Right hindlimb (tissue), 1 donor: ENCODE measurements at regions not wholly inside any gene's neighbourhood (a gene's known extent, or its start where the extent isn't known, plus 50 kb on each side); places are given as distances from the start of the nearest gene placed in this dataset.
"Not testable (repeated sequence)": the region's sequence is repeated elsewhere in the genome, so short reads cannot be mapped to it uniquely, and the experiment has no call there.

ENCODE experiments used
- DNase-seq: peaks from one replicate; pipeline ENCODE4 v3.0.0-alpha.2; 2018

DNA sequence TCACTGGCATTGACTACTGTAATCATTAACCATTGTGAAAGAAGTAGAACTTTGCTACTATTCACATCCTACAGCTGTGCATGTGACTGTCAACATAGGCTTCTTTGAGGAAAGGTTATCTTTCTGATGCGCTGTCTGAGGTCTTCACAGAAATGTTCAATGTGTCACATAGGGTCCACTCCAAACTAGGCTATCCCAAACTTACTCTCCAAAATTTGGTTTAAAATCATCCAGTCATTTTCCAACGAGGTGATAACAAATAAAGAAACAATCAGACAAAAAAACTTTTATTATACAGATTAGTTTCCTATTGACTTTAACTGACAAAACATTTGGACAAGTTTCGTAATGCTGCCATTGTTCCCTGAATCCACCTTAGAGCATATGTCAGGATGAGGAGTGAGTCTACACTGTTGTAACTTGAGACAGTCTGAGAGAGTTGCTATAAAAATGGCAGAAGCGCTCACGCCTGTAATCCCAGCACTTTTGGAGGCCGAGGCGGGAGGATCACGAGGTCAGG is 511.6 kb downstream of the PLOD2 start:
- DNase-seq: no peak

- DNase-seq: no peak
Measured at GRCh38 chr3:145650170-145650569, 510.8 kb downstream of the PLOD2 start.

GRCh38 chr3:145671121-145671520 is 489.9 kb downstream of the PLOD2 start:
- DNase-seq: no peak

- no peak for DNase-seq
Measured at GRCh38 chr3:145673838-145674237, 487.1 kb downstream of the PLOD2 start.

DNA sequence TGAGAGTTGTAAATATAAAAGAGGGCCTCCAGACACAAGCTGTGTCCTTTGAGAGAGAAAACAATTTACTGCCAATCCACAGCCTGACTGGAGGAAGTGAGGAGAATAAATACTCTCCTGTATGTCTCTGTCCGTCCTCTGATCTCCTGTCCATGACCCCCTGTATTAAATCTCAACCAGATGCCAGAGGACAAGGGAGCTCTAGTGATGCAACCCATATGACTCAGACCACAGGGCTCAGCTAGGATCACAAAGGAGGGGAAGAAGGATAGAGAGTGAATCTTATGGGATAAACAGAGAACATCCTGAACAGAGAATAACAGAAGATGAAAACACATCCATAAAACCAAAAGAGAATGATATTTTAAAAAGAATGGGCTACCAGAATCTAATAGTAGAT is 482.6 kb downstream of the PLOD2 start:
- DNase-seq: no peak

DNA sequence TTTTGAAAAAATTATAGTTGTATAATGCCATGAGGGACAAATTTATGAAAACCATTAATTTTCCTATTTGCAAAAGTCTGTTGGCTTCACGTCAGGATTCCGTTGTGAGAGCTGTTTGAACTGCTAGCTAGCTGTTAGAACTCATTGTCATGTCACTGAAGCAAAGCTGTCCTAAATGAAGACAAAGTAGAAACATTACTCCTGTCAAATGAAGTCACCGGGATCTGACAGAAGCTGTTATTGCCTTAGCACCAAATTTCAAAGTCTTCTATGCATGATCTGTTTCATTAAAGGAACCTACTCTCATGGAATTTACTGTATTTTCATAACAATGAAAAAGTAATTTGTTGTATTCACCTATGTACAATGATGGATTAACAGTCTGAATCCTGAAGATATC is 479.8 kb downstream of the PLOD2 start:
- DNase-seq: no peak

GRCh38 chr3:145687978-145688377 is 473.0 kb downstream of the PLOD2 start:
- DNase-seq: not testable (repeated sequence)

GRCh38 chr3:145692751-145693150 is 468.2 kb downstream of the PLOD2 start:
- no peak for DNase-seq

- no peak for DNase-seq
Measured at GRCh38 chr3:145696011-145696410, 465.0 kb downstream of the PLOD2 start.

DNA sequence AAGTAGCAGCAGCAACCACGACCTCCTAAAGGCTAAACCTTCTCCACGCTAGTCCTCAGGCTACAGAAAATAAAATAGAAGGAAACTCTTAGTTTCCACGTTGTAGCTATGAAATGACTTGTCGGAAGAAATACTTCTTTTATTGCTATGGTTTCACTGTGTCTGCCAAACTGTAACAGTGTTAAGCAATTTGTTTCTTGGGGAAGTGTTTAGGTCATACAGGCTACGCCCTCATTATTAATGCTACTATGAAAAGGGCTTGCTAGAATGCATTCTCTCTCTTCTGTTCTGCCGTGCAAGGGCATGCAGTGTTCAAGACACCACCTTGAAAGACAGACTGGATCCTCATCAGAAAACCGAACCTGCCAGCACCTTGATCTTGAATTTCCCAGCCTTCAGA is 462.7 kb downstream of the PLOD2 start:
- no peak for DNase-seq

DNA sequence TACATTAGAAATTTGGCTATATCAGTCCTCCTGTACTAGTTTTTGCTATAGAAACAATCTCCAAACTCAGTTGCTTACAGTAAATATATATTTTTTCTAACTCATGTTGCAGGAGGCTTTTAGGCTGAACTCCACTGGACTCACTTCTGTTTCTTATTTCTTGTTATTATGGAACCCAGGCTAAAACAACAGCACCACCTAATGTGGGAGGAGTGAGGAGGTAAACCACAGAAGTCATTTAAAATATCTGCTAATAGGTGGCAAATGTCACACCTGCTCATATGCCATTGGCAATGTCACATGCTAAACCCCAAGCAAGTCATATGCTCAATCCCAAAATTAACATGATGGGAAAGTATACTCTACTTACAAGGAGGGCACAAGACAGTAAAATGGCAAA is 462.2 kb downstream of the PLOD2 start:
- DNase-seq: no peak

- no peak for DNase-seq
Measured at GRCh38 chr3:145704020-145704419, 457.0 kb downstream of the PLOD2 start.

DNA sequence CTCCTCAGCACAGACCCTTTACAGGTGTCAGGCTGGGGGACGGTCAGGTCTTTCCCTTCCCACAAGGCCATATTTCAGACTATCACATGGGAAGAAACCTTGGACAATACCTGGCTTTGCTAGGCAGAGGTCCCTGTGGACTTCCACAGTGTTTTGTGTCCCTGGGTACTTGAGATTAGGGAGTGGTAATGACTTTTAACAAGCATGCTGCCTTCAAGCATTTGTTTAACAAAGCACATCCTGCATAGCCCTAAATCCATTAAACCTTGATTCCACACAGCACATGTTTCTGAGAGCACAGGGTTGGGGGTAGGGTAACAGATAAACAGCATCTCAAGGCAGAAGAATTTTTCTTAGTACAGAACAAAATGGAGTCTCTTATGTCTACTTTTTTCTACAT is 451.2 kb downstream of the PLOD2 start:
- not testable (repeated sequence) for DNase-seq

DNA sequence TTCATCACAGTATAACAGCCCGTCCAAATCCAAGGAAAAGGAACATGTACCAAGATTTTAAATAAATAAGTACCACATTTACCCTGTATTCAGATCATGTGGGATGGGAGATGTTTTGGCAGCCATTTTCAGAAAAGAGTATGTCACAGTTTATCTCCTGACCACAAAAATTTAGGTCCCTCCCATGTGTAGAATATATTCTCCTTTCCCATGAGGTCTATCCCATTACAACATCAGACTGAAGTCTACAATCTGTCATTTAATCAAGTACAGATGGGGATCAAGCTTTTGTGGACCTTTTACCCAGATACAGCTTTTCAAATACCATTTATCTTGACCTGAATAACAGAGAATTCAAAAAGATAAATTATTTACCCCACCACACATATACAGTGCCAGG is 444.5 kb downstream of the PLOD2 start:
- no peak for DNase-seq

- DNase-seq: no peak
Measured at GRCh38 chr3:145719114-145719513, 441.9 kb downstream of the PLOD2 start.

GRCh38 chr3:145721273-145721805 is 439.6 kb downstream of the PLOD2 start:
- DNase-seq: no peak

DNA sequence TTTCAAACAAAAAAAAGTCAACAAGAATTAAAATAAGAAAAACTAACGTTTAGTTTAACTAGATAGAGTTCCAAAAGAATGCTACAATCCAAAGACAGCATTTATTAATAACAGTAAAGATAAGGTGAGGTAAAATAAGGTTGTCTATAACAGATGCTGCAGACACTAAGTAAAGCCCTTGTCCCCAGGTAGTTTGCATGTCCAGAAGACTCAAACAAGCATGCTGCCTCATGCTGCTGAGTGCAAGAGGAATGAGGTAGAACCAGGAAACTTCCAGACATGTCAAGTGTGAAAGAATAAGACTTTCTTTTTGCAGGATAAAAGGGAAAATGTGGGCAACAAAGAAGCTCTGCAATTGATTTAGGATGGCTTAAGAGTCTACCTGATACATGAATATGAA is 439.2 kb downstream of the PLOD2 start:
- DNase-seq: no peak

DNA sequence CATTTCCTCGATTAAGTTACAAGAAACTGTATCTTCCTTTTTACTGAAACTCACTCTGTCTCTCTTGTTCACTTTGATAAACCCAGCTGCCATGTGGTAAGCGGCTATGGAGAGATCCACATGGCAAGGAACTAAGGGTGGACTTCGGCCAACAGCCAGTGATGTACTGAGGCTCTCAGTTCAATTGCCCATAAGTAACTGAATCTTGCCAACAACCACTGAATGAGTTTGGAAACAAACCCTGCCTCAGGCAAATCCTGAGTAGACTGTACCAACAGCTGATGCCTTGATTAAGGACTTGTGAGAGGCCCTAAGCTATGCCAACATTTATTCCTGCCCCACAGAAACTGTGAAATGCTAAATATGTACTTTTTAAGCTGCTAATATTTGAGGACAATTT is 433.5 kb downstream of the PLOD2 start:
- no peak for DNase-seq

- no peak for DNase-seq
Measured at GRCh38 chr3:145735631-145736030, 425.4 kb downstream of the PLOD2 start.

GRCh38 chr3:145737952-145738351 is 423.0 kb downstream of the PLOD2 start:
- DNase-seq: no peak

GRCh38 chr3:145739926-145740325 is 421.1 kb downstream of the PLOD2 start:
- DNase-seq: no peak

- DNase-seq: no peak
Measured at GRCh38 chr3:145750657-145751056, 410.3 kb downstream of the PLOD2 start.

- no peak for DNase-seq
Measured at GRCh38 chr3:145752576-145752975, 408.4 kb downstream of the PLOD2 start.

- DNase-seq: no peak
Measured at GRCh38 chr3:145754605-145755289, 406.2 kb downstream of the PLOD2 start.

DNA sequence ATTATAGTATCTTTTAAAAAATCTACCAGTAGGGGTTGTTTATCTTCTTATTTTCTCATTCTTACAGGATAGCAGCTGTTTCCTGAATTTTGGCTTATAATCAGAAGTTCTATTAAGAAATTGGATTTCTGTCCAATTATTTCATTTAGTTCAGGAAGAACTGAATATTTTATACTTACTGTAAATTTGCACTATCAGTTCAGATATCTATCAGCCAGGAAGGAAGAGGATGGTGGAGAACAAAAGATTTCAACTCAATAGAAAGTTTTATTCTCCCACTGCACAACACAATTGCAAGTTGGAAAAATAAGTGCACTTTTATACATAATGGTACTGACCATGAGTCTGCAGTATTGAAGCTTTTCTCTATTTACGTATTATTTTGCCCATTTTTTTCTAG is 400.9 kb downstream of the PLOD2 start:
- DNase-seq: no peak
